Natural killer cell (primary cell): ENCODE measurements at regions not wholly inside any gene's neighbourhood (a gene's known extent, or its start where the extent isn't known, plus 50 kb on each side); places are given as distances from the start of the nearest gene placed in this dataset.

Experiments
- ATAC-seq, 3 donors: fragments of 150-1000 bp in 2 of 3; fragments of 200-7000 bp in 1 of 3; cut with Tn5 transposase; 1 replicate in 1 of 3; 2 replicates in 2 of 3; pipeline ENCODE4 v1.10.0; 2021; ENCODE audit warnings: mild to moderate bottlenecking in 2 of 3, moderate library complexity in 2 of 3
- DNase-seq, 2 donors: peaks; one replicate each; pipeline versions ENCODE4 v3.0.0 to v3.0.0-alpha.2; 2013 to 2021; ENCODE audit warnings: mixed read lengths in 1 of 2
- H3K27ac ChIP-seq: one replicate; pipeline ENCODE4 v1.5.1; 2013; ENCODE audit warnings: mild to moderate bottlenecking, low read length
- H3K27me3 ChIP-seq: one replicate; pipeline ENCODE4 v1.6.1; 2013; ENCODE audit warnings: low read length; ENCODE audit not compliant: control insufficient read depth, insufficient read depth
- H3K36me3 ChIP-seq: one replicate; pipeline ENCODE4 v1.6.1; 2013; ENCODE audit warnings: low read length; ENCODE audit not compliant: control insufficient read depth, insufficient read depth
- H3K4me1 ChIP-seq: one replicate; pipeline ENCODE4 v1.6.1; 2013; ENCODE audit warnings: low read length; ENCODE audit not compliant: control insufficient read depth, insufficient read depth
- H3K4me3 ChIP-seq: one replicate; pipeline ENCODE4 v1.5.1; 2013; ENCODE audit warnings: low read length
- H3K9me3 ChIP-seq: one replicate; pipeline ENCODE4 v1.6.1; 2013; ENCODE audit warnings: low read length; ENCODE audit not compliant: control insufficient read depth, insufficient read depth
- H3K27ac Mint-ChIP-seq, 2 donors: one replicate each; pipeline ENCODE4 v1.8.0; 2022; ENCODE audit warnings: mild to moderate bottlenecking in 2 of 2, mixed read lengths in 2 of 2, moderate library complexity in 1 of 2
- H3K27me3 Mint-ChIP-seq, 2 donors: one replicate each; pipeline ENCODE4 v1.8.0; 2022; ENCODE audit warnings: low read depth in 2 of 2, mixed read lengths in 2 of 2
- H3K36me3 Mint-ChIP-seq: one replicate; pipeline ENCODE4 v1.8.0; 2022; ENCODE audit warnings: mixed read lengths
- H3K4me1 Mint-ChIP-seq, 2 donors: one replicate each; pipeline ENCODE4 v1.8.0; 2022; ENCODE audit warnings: mixed read lengths in 2 of 2
- H3K4me3 Mint-ChIP-seq: one replicate; pipeline ENCODE4 v1.8.0; 2022; ENCODE audit warnings: mild to moderate bottlenecking, moderate library complexity, mixed read lengths
- H3K9me3 Mint-ChIP-seq, 2 donors: one replicate each; pipeline ENCODE4 v1.8.0; 2022; ENCODE audit warnings: mixed read lengths in 2 of 2
- WGBS: methylation state at CpG from one replicate; pipeline ENCODE4 v1.1.7; 2013; ENCODE audit warnings: missing lambda C conversion rate; ENCODE audit not compliant: insufficient coverage; 5-methylcytosine and 5-hydroxymethylcytosine counted together
- intact Hi-C: fragments of 100-400 bp; cut with micrococcal nuclease; formaldehyde crosslinking; loops from one replicate; pipeline ENCODE4 v1.14.2; 2022
- TF ChIP-seq, protein P1 (sequence below): fragments of 200-600 bp; IDR thresholded peaks from one replicate; pipeline ENCODE4 v1.8.0; 2022; ENCODE audit warnings: antibody characterized with exemption

DNA sequence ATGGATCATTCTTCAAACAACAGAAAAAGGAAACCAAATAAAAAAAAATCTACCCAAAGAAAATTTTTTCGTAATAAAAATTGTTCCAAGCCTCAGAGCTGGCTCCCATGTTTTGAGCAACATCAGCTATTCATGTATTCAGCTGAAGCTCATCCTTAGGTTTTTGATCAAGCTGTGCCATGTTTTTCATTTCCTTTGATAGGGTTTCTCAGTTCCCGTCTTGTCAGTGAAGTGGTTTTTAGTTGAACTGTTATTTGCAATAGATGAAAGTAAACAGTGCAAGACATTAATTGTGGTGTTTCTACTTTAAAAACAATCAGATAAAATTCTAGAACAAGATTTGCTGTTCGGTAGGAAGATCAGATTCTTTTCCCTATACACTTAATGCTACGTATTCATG lies 55.4 kb upstream of the SPTSSB start:
- H3K4me3 Mint-ChIP-seq: no peak overlapping the region
- no peak overlapping the region for H3K27ac Mint-ChIP-seq
- no peaks in the 10 kb centered on the region for H3K4me1 Mint-ChIP-seq
- H3K4me3 ChIP-seq: no peak overlapping the region
- ATAC-seq: no peak
- no peak overlapping the region for H3K27ac ChIP-seq
- peaks cover 7 to 36% of the 10 kb centered on the region in 2 donors for H3K27me3 Mint-ChIP-seq
- no peaks in the 10 kb centered on the region for H3K36me3 Mint-ChIP-seq
- WGBS: 65% methylated on average over 3 of the region's 4 CpGs
- no peaks in the 10 kb centered on the region for H3K27me3 ChIP-seq
- H3K9me3 ChIP-seq: no peaks in the 10 kb centered on the region
- TF ChIP-seq, protein P1, sequence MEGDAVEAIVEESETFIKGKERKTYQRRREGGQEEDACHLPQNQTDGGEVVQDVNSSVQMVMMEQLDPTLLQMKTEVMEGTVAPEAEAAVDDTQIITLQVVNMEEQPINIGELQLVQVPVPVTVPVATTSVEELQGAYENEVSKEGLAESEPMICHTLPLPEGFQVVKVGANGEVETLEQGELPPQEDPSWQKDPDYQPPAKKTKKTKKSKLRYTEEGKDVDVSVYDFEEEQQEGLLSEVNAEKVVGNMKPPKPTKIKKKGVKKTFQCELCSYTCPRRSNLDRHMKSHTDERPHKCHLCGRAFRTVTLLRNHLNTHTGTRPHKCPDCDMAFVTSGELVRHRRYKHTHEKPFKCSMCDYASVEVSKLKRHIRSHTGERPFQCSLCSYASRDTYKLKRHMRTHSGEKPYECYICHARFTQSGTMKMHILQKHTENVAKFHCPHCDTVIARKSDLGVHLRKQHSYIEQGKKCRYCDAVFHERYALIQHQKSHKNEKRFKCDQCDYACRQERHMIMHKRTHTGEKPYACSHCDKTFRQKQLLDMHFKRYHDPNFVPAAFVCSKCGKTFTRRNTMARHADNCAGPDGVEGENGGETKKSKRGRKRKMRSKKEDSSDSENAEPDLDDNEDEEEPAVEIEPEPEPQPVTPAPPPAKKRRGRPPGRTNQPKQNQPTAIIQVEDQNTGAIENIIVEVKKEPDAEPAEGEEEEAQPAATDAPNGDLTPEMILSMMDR: no peak
- no peaks in the 10 kb centered on the region for H3K9me3 Mint-ChIP-seq
- DNase-seq: no peak
- H3K36me3 ChIP-seq: no peaks in the 10 kb centered on the region
- no peaks in the 10 kb centered on the region for H3K4me1 ChIP-seq
- intact Hi-C loops: no loop called here

DNA sequence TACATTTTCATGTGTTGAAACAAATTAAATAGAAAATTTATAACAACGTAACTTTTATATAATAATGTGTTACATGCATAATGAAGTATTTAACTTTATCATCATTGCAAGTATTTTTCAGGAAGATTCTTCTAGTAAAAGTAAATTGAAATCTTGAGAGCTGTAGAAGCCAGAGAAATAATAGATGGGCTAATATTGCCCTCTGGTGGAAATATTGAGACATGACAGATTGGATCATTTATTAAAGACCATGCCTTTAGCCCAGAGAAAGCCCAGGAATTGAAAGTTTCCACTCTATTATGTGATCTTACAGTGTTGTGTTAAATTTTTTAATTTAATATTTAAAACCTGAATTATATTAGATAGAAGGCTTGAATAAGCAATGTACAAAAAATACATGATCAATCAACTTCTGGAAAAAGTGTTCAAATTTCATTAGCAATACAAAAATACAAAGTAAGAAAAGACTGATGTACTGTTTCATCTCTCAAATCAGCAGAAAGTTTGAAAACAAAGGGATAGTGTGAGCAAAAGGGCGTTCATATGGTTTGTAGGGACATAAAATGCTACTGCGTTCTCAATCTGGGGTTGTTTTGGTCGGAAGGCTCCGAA lies 52.7 kb upstream of the SPTSSB start:
- Mint-ChIP-seq H3K36me3 (no peaks in the 10 kb centered on the region), H3K27ac (no peak overlapping the region), H3K27me3 (peaks cover 8 to 22% of the 10 kb centered on the region in 2 donors), H3K4me1 (no peaks in the 10 kb centered on the region), H3K4me3 (no peak overlapping the region), H3K9me3 (no peaks in the 10 kb centered on the region)
- intact Hi-C loops: loop anchor here (1.0 to 5.0 kb wide), 5 partner anchors 151 to 737 kb away; no protein-coding TSS in a partner anchor
- Histone ChIP-seq H3K27me3 (no peaks in the 10 kb centered on the region), H3K9me3 (no peaks in the 10 kb centered on the region), H3K4me3 (no peak overlapping the region), H3K4me1 (no peaks in the 10 kb centered on the region), H3K36me3 (no peaks in the 10 kb centered on the region), H3K27ac (no peak overlapping the region)
- DNase-seq (peak in 1 of 2 donors; percentile 68), ATAC-seq (peak; percentile 61 to 69 (median 64))
- WGBS: 75% methylated on average over 4 of the region's 5 CpGs
- TF ChIP-seq, protein P1: peak; percentile 96

DNA sequence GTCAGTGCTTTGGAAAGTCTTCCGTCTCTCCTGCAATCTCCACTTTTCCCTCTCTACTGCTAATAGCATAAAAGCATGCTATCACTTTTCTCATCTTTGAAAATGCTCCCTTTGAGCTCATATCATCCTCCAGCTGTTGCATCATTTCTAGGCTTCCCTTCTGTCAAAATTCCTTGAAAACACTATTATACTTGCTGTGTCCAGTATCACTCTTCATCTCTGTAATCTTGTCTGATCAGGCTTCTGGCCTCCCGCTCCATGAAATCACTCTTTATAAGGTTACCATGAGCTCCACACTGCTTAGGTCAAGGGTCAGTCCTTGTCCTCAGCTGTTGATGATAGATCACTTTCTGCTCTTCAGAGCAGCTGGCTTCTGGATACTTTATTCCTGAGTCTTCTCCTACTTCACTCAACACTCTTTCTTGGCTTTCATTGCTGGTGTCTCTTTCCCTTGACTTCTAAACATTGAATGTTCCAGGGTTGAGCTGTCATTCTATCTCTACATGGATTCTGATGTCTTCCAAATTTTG lies 50.9 kb upstream of the SPTSSB start:
- TF ChIP-seq, protein P1: no peak
- Histone ChIP-seq H3K9me3 (no peaks in the 10 kb centered on the region), H3K4me1 (no peaks in the 10 kb centered on the region), H3K27me3 (no peaks in the 10 kb centered on the region), H3K36me3 (no peaks in the 10 kb centered on the region), H3K27ac (no peak overlapping the region), H3K4me3 (no peak overlapping the region)
- Mint-ChIP-seq H3K4me1 (no peaks in the 10 kb centered on the region), H3K27me3 (peaks cover 8 to 16% of the 10 kb centered on the region in 2 donors), H3K9me3 (no peaks in the 10 kb centered on the region), H3K27ac (no peak overlapping the region), H3K36me3 (no peaks in the 10 kb centered on the region), H3K4me3 (no peak overlapping the region)
- no peak for ATAC-seq
- no peak for DNase-seq
- 97% methylated on average over 2 of the region's 2 CpGs for WGBS
- intact Hi-C loops: loop anchor here (5.0 kb wide), 2 partner anchors 480 to 735 kb away; no protein-coding TSS in a partner anchor
